ENCODE measurements at regions not wholly inside any gene's neighbourhood (a gene's known extent, or its start where the extent isn't known, plus 50 kb on each side); places are given as distances from the start of the nearest gene placed in this dataset.

- DNase-seq = no peak
These were observed 252.1 kb downstream of the TMX3 start for GRCh38 chr18:68462766-68463165.

GRCh38 chr18:68462148-68462547, 252.8 kb downstream of the TMX3 start:
- DNase-seq = no peak

- DNase-seq = no peak
These were observed 253.4 kb downstream of the TMX3 start for GRCh38 chr18:68461481-68462018.

- DNase-seq = no peak
These were observed 254.9 kb downstream of the TMX3 start for GRCh38 chr18:68459968-68460367.

GRCh38 chr18:68456985-68457384, 257.9 kb downstream of the TMX3 start:
- DNase-seq = no peak

- no peak for DNase-seq
These were observed 259.7 kb downstream of the TMX3 start for GRCh38 chr18:68455229-68455603.

GRCh38 chr18:68454511-68455228, 260.2 kb downstream of the TMX3 start:
- no peak for DNase-seq

GRCh38 chr18:68449292-68449691, 265.6 kb downstream of the TMX3 start:
- DNase-seq = no peak

- no peak for DNase-seq
These were observed 266.2 kb downstream of the TMX3 start for GRCh38 chr18:68448736-68449135.

- DNase-seq = no peak
These were observed 267.6 kb downstream of the TMX3 start for GRCh38 chr18:68447286-68447685.

GRCh38 chr18:68445668-68446426, 269.1 kb downstream of the TMX3 start:
- DNase-seq = no peak

- DNase-seq = no peak
These were observed 269.8 kb downstream of the TMX3 start for GRCh38 chr18:68445136-68445535.

- no peak for DNase-seq
These were observed 273.7 kb downstream of the TMX3 start for GRCh38 chr18:68441241-68441640.

GRCh38 chr18:68440433-68440832, 274.5 kb downstream of the TMX3 start:
- DNase-seq = no peak

GRCh38 chr18:68439642-68440041, 275.3 kb downstream of the TMX3 start:
- no peak for DNase-seq

- no peak for DNase-seq
These were observed 275.9 kb downstream of the TMX3 start for GRCh38 chr18:68438983-68439382.

- DNase-seq = no peak
These were observed 276.4 kb downstream of the TMX3 start for GRCh38 chr18:68438536-68438935.

- DNase-seq = no peak
These were observed 278.4 kb downstream of the TMX3 start for GRCh38 chr18:68436485-68436884.

GRCh38 chr18:68435581-68435980, 279.3 kb downstream of the TMX3 start:
- no peak for DNase-seq

- DNase-seq = no peak
These were observed 283.0 kb downstream of the TMX3 start for GRCh38 chr18:68431922-68432198.

- no peak for DNase-seq
These were observed 283.6 kb downstream of the TMX3 start for GRCh38 chr18:68431111-68431921.

GRCh38 chr18:68429841-68430240, 285.1 kb downstream of the TMX3 start:
- no peak for DNase-seq

- no peak for DNase-seq
These were observed 285.8 kb downstream of the TMX3 start for GRCh38 chr18:68429111-68429510.

GRCh38 chr18:68428661-68429060, 286.2 kb downstream of the TMX3 start:
- DNase-seq = no peak
